ENCODE measurements at regions not wholly inside any gene's neighbourhood (a gene's known extent, or its start where the extent isn't known, plus 50 kb on each side); places are given as distances from the start of the nearest gene placed in this dataset.
"Not testable (repeated sequence)": the region's sequence is repeated elsewhere in the genome, so short reads cannot be mapped to it uniquely, and the experiment has no call there.

DNA sequence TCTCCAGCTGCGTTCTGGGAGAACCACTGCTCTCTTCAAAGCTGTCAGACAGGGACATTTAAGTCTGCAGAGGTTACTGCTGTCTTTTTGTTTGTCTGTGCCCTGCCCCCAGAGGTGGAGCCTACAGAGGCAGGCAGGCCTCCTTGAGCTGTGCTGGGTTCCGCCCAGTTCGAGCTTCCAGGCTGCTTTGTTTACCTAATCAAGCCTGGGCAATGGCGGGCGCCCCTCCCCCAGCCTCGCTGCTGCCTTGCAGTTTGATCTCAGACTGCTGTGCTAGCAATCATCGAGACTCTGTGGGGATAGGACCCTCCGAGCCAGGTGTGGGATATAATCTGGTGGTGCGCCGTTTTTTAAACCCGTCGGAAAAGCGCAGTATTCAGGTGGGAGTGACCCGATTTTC, 145.8 kb upstream of the FANCL start:
- DNase-seq; ATAC-seq; intact Hi-C loops (cut with DNase I, micrococcal nuclease): not testable (repeated sequence)

DNA sequence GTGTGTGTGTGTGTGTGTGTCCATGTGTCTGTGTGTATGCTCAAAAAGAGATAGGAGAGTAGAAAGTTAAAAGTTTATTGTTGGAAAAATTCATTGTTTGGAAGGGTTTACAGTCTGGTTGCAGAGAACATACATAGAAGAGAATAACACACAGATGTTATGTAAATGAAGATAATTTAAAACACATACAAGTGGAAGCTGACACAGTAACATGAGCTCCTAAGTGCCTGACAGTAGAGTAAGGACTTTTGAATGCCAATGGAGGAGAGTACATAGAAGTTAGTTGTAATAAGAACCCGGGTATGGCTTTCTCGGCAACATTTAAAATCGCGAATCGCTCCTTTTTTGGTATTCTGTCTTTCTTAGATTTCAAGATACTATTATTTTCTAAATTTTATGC, 137.0 kb upstream of the FANCL start:
- ATAC-seq (no peak), DNase-seq (no peak)
- intact Hi-C loops (cut with DNase I, micrococcal nuclease) = no loop called here

DNA sequence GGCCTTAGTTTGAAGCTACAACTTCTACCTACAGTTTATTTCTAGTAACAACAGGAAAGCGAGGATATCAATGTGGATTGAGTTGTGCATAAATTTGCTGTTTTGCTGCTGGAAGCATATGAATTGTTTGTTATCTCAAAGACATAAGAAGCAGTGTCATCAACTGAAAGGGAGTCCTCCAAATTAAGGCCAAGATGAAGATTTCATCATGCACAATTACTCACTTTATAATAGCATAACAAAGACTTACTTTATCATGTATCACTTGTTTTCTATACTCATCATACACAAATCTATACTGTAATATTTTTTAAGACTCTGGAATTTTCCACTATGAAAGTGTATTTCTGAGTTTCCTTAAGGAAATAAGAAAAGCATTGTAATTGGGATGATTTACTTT, 136.1 kb upstream of the FANCL start:
- intact Hi-C loops (cut with DNase I, micrococcal nuclease) = no loop called here
- no peak for DNase-seq

DNA sequence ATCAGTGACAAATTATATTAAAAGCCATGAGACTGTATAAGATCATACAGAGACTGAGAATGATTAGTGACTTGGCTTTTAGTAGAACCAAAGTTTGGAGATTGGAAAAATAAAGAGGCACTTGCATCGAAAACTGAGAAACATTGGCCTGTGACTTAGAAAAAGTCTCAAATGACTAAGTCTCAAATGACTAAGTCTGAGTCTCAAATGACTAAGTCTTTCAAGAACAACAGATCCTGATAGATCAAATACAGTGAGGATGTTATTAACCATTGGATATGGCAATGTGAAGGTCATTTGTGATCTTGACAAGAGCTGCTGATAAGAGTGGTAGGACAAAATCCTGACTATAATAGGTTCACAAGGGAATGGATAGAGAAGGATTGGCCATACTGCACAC, 135.5 kb upstream of the FANCL start:
- ATAC-seq = no peak
- no peak for DNase-seq
- intact Hi-C loops (cut with DNase I, micrococcal nuclease) = no loop called here

More for the DNA sequence above, 136.1 kb upstream of the FANCL start:
- no peak for ATAC-seq

DNA sequence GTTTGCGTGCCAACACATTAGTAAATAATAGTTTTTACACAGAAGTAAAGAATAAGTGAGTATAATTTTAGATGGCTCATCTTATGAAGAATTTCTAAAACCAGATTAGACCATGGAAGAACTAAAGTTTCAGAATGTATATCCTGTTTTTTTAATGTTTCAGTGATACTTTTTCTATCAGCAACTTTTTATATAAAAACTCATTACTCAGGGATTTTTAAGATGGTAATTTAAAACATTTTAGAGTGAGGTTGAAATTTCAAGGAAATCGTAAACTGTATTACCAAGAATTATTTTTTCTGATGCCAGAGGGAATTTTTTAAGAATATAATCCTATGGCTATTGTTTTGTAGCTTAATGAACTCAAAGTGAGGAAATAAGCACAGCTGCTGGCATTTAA, 128.5 kb upstream of the FANCL start:
- DNase-seq (no peak), ATAC-seq (no peak)
- intact Hi-C loops (cut with DNase I, micrococcal nuclease) = no loop called here

DNA sequence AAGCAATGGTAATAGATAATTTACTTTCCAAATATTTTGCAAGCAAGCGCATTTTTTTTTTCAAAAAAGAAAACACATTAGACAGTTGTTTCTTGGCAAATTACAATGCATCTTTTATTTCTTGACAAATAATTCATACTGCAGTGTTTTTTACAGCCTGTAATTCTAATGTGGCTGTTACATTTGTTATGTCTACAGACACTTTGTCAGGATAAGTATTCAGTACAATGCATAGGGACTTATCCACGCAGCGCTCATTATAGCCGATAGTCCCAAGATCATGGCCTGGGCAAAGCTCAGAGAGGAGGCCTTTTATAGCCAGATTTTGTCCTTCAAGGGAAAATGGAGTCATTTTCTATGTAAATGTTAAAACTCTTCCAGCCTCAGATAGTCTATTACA, 123.0 kb upstream of the FANCL start:
- ATAC-seq = no peak
- intact Hi-C loops (cut with DNase I, micrococcal nuclease) = no loop called here
- DNase-seq = no peak

DNA sequence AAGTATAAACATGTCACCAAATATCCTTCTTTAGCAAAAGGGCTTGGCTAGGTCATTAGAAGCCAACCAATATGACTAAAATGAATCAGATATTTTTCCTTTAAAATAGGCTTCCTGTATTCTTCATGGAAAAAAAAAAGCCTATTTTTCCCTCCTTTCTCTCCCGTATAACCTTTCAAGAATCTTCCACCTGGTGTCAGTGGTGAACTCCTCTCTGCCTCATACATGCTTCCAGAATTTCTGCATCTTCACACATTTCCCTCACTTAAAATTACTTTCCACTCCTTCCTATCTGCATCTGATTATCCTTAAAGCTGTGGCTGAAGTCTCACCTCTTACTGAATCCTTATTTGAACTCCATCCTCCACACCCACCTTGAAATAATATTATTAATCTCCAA, 116.9 kb upstream of the FANCL start:
- no peak for DNase-seq
- ATAC-seq = no peak
- intact Hi-C loops (cut with DNase I, micrococcal nuclease) = no loop called here

DNA sequence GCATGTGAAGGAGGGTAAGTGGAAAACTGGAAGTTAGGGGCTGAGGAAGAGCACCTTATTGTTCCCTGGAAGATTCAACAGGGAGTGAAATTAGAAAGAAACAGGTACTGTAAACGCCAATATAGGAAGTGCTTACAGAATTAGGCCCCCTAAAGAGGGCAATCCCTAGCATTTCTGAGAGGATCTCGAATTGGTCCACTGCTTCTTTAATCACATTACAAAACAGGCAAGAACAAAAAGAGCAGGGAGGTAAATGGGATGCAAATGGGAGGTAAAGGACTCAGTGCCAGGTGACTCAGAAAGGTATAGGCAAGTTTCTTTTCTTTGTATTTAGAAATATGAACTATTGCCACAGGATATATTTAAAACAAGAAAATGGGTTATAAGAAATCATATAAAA, 116.4 kb upstream of the FANCL start:
- intact Hi-C loops (cut with DNase I, micrococcal nuclease) = no loop called here
- DNase-seq (no peak), ATAC-seq (no peak)

DNA sequence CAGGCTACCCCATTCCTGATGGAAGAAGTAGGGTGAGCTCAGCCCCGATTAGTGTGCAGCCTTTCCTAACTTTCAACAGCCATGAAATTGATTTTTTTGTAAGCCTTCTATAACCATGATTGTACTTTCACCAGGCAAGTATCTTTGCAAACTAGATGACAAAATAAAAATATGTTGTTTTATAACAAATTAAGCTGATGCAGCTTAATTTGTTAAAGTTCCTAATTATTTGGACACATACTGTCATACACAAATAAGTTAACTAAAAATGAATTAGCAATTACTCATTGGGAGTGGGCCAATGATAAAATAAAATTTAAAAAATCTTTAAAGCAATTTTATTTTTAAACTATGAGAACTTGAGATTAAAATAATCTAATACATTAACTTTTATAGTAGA, 113.1 kb upstream of the FANCL start:
- ATAC-seq = no peak
- DNase-seq = no peak
- intact Hi-C loops (cut with DNase I, micrococcal nuclease) = no loop called here

DNA sequence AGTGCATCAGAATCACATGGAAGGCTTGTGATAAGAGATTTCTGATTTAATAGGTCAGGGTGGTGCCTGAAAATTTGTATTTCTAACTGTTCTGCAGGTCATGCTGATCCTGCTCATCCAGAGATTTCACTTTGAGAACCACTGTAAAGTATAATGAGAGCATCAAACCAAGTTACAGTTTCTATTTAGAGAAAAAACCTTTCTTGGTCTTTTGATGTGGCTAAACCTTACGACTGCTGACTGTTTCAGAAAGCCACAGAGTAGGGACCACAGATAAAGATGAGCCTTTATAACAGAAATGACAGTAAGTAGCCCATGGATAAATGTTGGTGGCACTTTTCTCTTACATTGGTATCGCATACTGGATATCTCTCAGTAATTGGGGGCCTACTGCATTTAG, 109.4 kb upstream of the FANCL start:
- DNase-seq = no peak
- no peak for ATAC-seq
- intact Hi-C loops (cut with DNase I, micrococcal nuclease) = no loop called here

DNA sequence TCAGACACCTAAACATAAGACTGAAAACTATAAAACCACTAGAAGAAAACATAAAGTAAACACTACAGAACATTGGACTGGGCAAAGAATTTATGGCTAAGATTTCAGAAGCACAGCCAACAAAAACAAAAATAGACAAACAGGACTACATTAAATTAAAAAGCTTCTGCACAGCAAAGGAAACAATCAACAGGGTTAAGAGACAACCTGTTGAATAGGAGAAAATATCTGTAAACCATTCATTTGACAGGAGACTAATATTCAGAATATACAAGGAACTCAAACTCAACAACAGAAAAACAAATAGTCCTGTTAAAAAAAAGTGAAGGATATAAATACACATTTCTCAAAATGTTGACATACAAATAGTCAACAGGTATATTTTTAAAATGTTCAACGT, 106.7 kb upstream of the FANCL start:
- intact Hi-C loops (cut with DNase I, micrococcal nuclease) = no loop called here
- ATAC-seq = no peak
- DNase-seq = no peak

DNA sequence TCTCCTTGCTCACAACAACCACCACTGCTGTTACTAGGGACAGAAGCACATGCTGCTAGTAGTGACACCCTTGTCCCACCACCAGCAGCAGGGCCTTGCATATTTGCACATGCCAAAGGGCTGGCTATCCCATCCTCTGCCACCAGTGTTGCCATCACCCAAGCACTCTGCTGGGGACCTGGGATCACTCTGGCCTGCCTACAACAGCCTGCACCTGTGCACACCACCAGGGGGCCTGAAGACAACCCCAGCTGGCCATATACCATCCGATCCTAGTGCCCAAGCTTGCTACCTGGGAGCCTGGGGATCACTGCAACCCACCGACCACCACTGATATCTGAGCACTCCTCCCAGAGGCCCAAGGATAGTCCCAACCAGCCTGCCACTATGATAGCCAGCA, 99.9 kb upstream of the FANCL start:
- DNase-seq = no peak
- intact Hi-C loops (cut with DNase I, micrococcal nuclease) = no loop called here
- ATAC-seq = no peak

DNA sequence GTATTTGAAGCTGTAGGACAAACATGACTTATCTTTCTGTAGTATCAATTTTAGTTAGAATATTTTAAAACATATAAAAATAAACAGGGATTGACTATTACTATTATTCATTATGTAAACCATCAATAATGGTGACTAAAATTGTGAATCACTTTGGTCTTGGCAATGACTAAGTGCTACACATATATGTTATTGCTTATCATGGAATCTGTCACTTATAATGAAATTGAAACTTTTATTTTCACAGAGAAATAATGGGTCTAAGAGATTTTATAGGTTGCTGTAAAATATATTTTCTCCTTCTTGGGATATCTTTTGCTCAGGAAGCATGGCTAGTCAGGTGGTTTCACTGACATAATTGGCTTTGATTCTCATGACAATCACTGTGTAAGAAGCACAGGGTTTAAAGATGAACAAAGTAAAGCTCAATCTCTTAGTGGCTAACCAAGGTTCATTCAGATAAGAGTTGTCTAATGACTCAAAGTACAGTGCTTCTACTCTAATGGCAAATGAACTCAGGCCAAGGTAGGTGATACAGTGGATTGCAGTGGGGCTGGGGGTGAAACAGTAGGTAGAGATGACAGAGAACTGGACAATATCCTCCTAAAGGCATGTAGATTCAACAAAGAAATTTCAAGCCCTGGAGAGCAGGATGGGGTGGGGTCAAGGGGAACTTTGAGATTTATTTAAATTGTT, 98.6 kb upstream of the FANCL start:
- no peak for DNase-seq
- intact Hi-C loops (cut with DNase I, micrococcal nuclease) = no loop called here

DNA sequence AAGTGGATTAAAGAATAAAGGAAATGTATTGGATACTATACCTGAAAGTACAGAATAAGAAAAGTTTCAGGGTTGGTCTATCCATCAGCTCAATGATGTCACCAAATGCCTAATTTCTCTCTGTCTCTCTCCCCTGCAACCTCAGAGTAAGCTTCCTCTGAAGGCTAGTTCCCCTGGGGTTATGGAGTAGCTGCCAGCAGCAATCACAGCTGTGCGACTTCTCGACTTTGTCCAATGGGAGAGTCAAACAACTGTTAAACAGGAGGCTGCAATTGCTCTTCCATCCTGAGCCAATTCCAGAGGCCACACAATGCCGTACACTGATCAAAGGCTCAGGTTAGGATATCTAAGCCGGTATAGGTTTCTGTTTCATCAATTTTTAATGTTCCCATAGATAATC, 95.3 kb upstream of the FANCL start:
- intact Hi-C loops (cut with DNase I, micrococcal nuclease) = no loop called here
- ATAC-seq = no peak
- DNase-seq = no peak

More for the DNA sequence above, 98.6 kb upstream of the FANCL start:
- no peak for ATAC-seq

DNA sequence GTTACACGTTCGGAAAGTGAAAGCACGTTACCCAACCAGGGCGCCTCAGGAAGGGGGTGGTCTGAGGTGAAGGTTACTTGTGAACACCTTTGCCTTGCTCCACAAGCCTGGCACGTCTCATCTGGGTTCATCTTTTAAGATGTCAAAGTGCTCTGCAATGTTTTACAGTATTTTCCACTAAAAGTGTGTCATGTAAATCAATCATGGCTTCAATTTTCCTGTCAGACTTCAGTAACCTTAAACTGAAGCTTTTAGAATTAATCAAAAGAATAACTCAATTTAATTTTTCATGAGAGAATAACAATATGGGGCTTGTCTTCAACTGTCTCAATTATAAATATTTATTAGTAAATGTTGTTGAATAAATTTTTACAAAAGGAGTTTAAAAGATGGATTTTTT, 93.3 kb upstream of the FANCL start:
- intact Hi-C loops (cut with DNase I, micrococcal nuclease) = no loop called here
- DNase-seq = no peak
- no peak for ATAC-seq

DNA sequence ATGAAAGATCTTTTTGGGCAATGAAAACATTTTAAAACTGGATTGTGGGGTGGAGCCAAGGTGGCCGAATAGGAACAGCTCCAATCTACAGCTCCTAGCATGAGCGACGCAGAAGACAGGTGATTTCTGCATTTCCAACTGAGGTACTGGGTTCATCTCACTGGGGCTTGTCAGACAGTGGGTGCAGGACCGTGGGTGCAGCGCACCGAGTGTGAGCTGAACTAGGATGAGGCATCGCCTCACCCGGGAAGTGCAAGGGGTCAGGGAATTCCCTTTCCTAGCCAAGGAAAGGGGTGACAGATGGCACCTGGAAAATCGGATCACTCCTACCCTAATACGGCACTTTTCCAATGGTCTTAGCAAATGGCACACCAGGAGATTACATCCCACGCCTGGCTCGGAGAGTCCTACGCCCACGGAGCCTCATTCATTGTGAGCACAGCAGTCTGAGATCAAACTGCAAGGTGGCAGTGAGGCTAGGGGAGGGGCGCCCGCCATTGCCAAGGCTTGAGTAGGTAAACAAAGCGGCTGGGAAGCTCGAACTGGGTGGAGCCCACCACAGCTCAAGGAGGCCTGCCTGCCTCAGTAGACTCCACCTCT, 84.3 kb upstream of the FANCL start:
- DNase-seq; intact Hi-C loops (cut with DNase I, micrococcal nuclease); ATAC-seq: not testable (repeated sequence)

DNA sequence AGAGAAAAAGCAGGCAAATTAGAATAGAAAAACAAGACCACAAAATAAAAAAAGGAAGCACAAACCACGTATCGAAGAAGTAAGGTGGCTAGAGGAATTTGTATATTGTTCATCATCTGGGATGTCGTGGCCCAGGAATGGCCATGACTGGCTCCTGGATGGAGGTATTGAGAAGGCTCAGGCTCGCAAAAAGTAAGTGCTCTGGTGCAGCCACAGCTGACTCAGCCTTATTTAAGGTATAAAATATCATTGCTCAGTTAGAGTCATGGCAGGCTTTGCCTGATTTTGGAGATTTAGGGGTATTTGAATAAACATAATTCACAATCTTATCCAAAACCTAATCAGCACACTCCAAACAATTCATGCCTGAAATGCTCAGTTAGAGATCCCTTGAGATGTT, 78.4 kb upstream of the FANCL start:
- ATAC-seq (no peak), DNase-seq (no peak)
- intact Hi-C loops (cut with DNase I, micrococcal nuclease) = no loop called here

DNA sequence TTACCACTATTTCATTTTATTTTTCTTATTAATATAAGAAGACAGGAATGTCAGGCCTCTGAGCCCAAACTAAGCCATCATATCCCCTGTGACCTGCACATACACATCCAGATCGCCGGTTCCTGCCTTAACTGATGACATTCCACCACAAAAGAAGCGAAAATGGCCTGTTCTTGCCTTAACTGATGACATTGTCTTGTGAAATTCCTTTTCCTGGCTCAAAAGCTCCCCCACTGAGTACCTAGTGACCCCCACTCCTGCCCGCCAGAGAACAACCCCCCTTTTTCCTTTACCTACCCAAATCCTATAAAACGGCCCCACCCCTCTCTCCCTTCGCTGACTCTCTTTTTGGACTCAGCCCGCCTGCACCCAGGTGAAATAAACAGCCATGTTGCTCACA, 77.8 kb upstream of the FANCL start:
- DNase-seq; intact Hi-C loops (cut with DNase I, micrococcal nuclease); ATAC-seq: not testable (repeated sequence)

DNA sequence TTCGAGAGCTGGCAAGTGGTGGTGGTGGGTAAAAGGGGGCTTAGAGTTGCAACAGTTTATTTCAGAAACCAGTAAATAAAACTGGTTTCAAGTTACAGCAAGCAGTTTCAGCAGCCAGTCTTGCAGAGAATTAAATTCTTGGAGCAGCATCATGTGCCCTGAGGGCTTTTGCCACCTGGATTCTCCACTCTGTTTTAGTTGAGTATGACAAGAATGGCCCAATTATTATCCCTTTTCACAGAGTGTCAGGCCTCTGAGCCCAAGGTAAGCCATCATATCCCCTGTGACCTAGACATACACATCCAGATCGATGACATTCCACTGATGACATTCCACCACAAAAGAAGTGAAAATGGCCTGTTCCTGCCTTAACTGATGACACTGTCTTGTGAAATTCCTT, 72.8 kb upstream of the FANCL start:
- DNase-seq (no peak), ATAC-seq (no peak)
- intact Hi-C loops (cut with DNase I, micrococcal nuclease) = no loop called here

DNA sequence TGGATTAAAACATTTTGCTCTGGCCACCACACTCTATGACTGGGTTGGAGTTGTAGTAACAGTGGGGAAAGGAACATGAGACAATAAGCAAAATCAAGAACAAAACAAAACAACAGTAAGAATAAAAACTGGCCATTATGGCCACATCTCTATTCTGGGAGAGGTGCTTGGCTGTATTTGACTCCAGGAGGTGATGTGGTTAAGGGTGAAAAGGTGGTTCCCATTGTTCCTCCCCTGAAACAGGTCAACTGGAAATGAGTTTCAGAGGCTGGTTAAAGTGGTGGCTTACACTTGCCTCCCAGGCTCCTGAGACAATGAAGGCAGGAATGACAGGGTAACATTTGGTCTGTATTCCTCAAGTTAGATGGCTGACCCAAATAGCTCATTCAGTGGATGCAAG, 67.3 kb upstream of the FANCL start:
- no peak for ATAC-seq
- DNase-seq = no peak
- intact Hi-C loops (cut with DNase I, micrococcal nuclease) = no loop called here

DNA sequence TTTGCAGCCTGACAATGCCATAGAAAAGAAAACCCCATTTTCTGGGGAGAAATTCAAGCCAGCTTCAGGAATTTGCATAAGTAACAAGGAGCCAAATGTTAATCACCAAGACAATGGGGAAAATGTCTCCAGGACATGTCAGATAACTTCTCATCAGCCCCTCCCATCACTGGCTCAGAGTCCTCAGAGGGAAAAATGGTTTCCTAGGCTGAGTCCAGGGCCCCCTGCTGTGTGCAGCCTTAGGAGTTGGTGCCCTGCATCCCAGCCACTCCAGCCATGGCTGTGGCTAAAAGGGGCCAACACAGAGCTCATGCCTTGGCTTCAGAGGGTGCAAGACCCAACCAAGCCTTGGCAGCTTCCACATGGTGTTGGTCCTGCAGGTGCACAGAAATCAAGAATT, 63.7 kb upstream of the FANCL start:
- no peak for ATAC-seq
- DNase-seq = no peak
- intact Hi-C loops (cut with DNase I, micrococcal nuclease) = no loop called here

Measured in left colon (tissue), 2 donors.